HG03139 (cell line): ENCODE measurements at regions not wholly inside any gene's neighbourhood (a gene's known extent, or its start where the extent isn't known, plus 50 kb on each side); places are given as distances from the start of the nearest gene placed in this dataset.

Source experiments
- ATAC-seq: cut with Tn5 transposase; IDR thresholded peaks from one replicate; pipeline ENCODE4 v1.9.1; 2021; ENCODE audit not compliant: unreplicated experiment

GRCh38 chr15:62946940-62947339 lies 95.6 kb upstream of the TPM1 start:
- ATAC-seq, result no peak

- ATAC-seq, result no peak
Observed at GRCh38 chr15:62950462-62950931, 92.0 kb upstream of the TPM1 start.

GRCh38 chr15:62951481-62951880 lies 91.1 kb upstream of the TPM1 start:
- ATAC-seq, result no peak

GRCh38 chr15:62953021-62953420 lies 89.5 kb upstream of the TPM1 start:
- no peak for ATAC-seq

- no peak for ATAC-seq
Observed at GRCh38 chr15:62953496-62954045, 89.0 kb upstream of the TPM1 start.

- ATAC-seq, result no peak
Observed at GRCh38 chr15:62957130-62957529, 85.4 kb upstream of the TPM1 start.

GRCh38 chr15:62958528-62959363 lies 83.8 kb upstream of the TPM1 start:
- no peak for ATAC-seq

GRCh38 chr15:62961134-62961533 lies 81.4 kb upstream of the TPM1 start:
- no peak for ATAC-seq

- ATAC-seq, result no peak
Observed at GRCh38 chr15:62962101-62962995, 80.2 kb upstream of the TPM1 start.

- no peak for ATAC-seq
Observed at GRCh38 chr15:62964251-62964650, 78.3 kb upstream of the TPM1 start.

- no peak for ATAC-seq
Observed at GRCh38 chr15:62966294-62967078, 76.1 kb upstream of the TPM1 start.

- ATAC-seq, result no peak
Observed at GRCh38 chr15:62968699-62969098, 73.8 kb upstream of the TPM1 start.

- no peak for ATAC-seq
Observed at GRCh38 chr15:62969442-62970089, 73.0 kb upstream of the TPM1 start.

GRCh38 chr15:62972814-62973213 lies 69.7 kb upstream of the TPM1 start:
- no peak for ATAC-seq

- no peak for ATAC-seq
Observed at GRCh38 chr15:62975515-62975914, 67.0 kb upstream of the TPM1 start.

- no peak for ATAC-seq
Observed at GRCh38 chr15:62976301-62976881, 66.2 kb upstream of the TPM1 start.

GRCh38 chr15:62977952-62978811 lies 64.4 kb upstream of the TPM1 start:
- no peak for ATAC-seq

- no peak for ATAC-seq
Observed at GRCh38 chr15:62979252-62979651, 63.3 kb upstream of the TPM1 start.

GRCh38 chr15:62981071-62981470 lies 61.5 kb upstream of the TPM1 start:
- ATAC-seq, result no peak
